T1000 (cell line): ENCODE measurements at regions not wholly inside any gene's neighbourhood (a gene's known extent, or its start where the extent isn't known, plus 50 kb on each side); places are given as distances from the start of the nearest gene placed in this dataset.
"Not testable (repeated sequence)": the region's sequence is repeated elsewhere in the genome, so short reads cannot be mapped to it uniquely, and the experiment has no call there.

Source experiments
- DNase-seq: peaks from one replicate; lab custom pipeline; 2025; ENCODE audit warnings: mixed read lengths; lab: John Stamatoyannopoulos, UW

GRCh38 chr10:118805146-118805545, 50.4 kb upstream of the CACUL1 start:
- no peak for DNase-seq

GRCh38 chr10:118807512-118808305, 52.9 kb upstream of the CACUL1 start:
- DNase-seq, result no peak

GRCh38 chr10:118808601-118809356, 54.0 kb upstream of the CACUL1 start:
- DNase-seq, result no peak

GRCh38 chr10:118809357-118810220, 54.8 kb upstream of the CACUL1 start:
- DNase-seq, result no peak

GRCh38 chr10:118810796-118811505, 56.2 kb upstream of the CACUL1 start:
- DNase-seq, result no peak

GRCh38 chr10:118811675-118812392, 57.1 kb upstream of the CACUL1 start:
- no peak for DNase-seq

- no peak for DNase-seq
Observed at GRCh38 chr10:118812393-118812740, 57.6 kb upstream of the CACUL1 start.

- DNase-seq, result not testable (repeated sequence)
Observed at GRCh38 chr10:118813001-118813400, 58.2 kb upstream of the CACUL1 start.

GRCh38 chr10:118816471-118817168, 61.9 kb upstream of the CACUL1 start:
- DNase-seq, result no peak

GRCh38 chr10:118817328-118818068, 62.7 kb upstream of the CACUL1 start:
- no peak for DNase-seq

GRCh38 chr10:118818621-118819221, 64.0 kb upstream of the CACUL1 start:
- DNase-seq, result no peak

- DNase-seq, result no peak
Observed at GRCh38 chr10:118820326-118821116, 65.8 kb upstream of the CACUL1 start.

GRCh38 chr10:118823256-118823907, 68.6 kb upstream of the CACUL1 start:
- no peak for DNase-seq

- DNase-seq, result no peak
Observed at GRCh38 chr10:118827053-118827452, 72.3 kb upstream of the CACUL1 start.

GRCh38 chr10:118827466-118828155, 72.8 kb upstream of the CACUL1 start:
- no peak for DNase-seq

GRCh38 chr10:118832241-118832651, 77.5 kb upstream of the CACUL1 start:
- DNase-seq, result no peak

- not testable (repeated sequence) for DNase-seq
Observed at GRCh38 chr10:118834370-118834769, 79.6 kb upstream of the CACUL1 start.
